SK-N-SH treated with all-trans-retinoic acid at 6 μM for 48 hours (cell line): ENCODE measurements at regions not wholly inside any gene's neighbourhood (a gene's known extent, or its start where the extent isn't known, plus 50 kb on each side); places are given as distances from the start of the nearest gene placed in this dataset.

Experiments
- ATAC-seq: fragments of 200-7000 bp; cut with Tn5 transposase; 3 replicates; pipeline ENCODE4 v1.9.1; 2020; ENCODE audit warnings: mild to moderate bottlenecking, moderate library complexity
- BACH2 ChIP-seq: fragments of 250-450 bp; sonication (Bioruptor Pico); IDR thresholded peaks from 2 replicates; pipeline ENCODE4 v1.9.0; 2021; ENCODE audit warnings: mild to moderate bottlenecking, borderline replicate concordance
- CSDC2 ChIP-seq: fragments of 250-450 bp; sonication (Bioruptor Pico); IDR thresholded peaks from 2 replicates; pipeline ENCODE4 v1.5.0; 2020; ENCODE audit warnings: mild to moderate bottlenecking, moderate library complexity
- GLIS3 ChIP-seq: fragments of 250-450 bp; sonication (Bioruptor Pico); IDR thresholded peaks from 2 replicates; pipeline ENCODE4 v1.5.0; 2020; ENCODE audit warnings: mild to moderate bottlenecking, moderate library complexity
- ISL1 ChIP-seq: fragments of 250-450 bp; sonication (Bioruptor Pico); IDR thresholded peaks from 2 replicates; pipeline ENCODE4 v2.1.2; 2022; ENCODE audit warnings: mild to moderate bottlenecking, moderate library complexity
- OSR1 ChIP-seq: fragments of 250-450 bp; sonication (Bioruptor Pico); IDR thresholded peaks from 2 replicates; pipeline ENCODE4 v1.8.0; 2022; ENCODE audit warnings: moderate library complexity, mild to moderate bottlenecking, inconsistent platforms
- PPARA ChIP-seq: fragments of 250-450 bp; sonication (Bioruptor Pico); IDR thresholded peaks from 2 replicates; pipeline ENCODE4 v1.5.0; 2020; ENCODE audit warnings: mild to moderate bottlenecking, borderline replicate concordance
- RARB ChIP-seq: fragments of 250-450 bp; sonication (Bioruptor Pico); IDR thresholded peaks from 2 replicates; pipeline ENCODE4 v1.8.0; 2021; ENCODE audit warnings: mild to moderate bottlenecking, moderate library complexity
- TCF4 ChIP-seq: fragments of 250-450 bp; sonication (Bioruptor Pico); IDR thresholded peaks from 2 replicates; pipeline ENCODE4 v1.8.0; 2021; ENCODE audit warnings: mild to moderate bottlenecking, moderate library complexity, borderline replicate concordance
- TOX ChIP-seq: fragments of 250-450 bp; sonication (Bioruptor Pico); IDR thresholded peaks from 2 replicates; pipeline ENCODE4 v1.8.0; 2021; ENCODE audit warnings: mild to moderate bottlenecking, moderate library complexity, borderline replicate concordance
- ZFP3 ChIP-seq: fragments of 250-450 bp; sonication (Bioruptor Pico); IDR thresholded peaks from 2 replicates; pipeline ENCODE4 v1.5.0; 2020; ENCODE audit warnings: mild to moderate bottlenecking, moderate library complexity
- ZFP30 ChIP-seq: fragments of 450-650 bp; formaldehyde crosslinking; IDR thresholded peaks from 2 replicates; pipeline ENCODE4 v1.5.0; 2022; ENCODE audit warnings: mild to moderate bottlenecking, moderate library complexity
- ZNF565 ChIP-seq: fragments of 450-650 bp; formaldehyde crosslinking; conservative IDR thresholded peaks from 2 replicates; pipeline ENCODE4 v1.5.0; 2020; ENCODE audit warnings: low read depth, mild to moderate bottlenecking, moderate library complexity
- ZNF70 ChIP-seq: fragments of 450-650 bp; formaldehyde crosslinking; IDR thresholded peaks from 2 replicates; pipeline ENCODE4 v1.5.0; 2020; ENCODE audit warnings: mild to moderate bottlenecking, moderate library complexity
- ZNF8 ChIP-seq: fragments of 450-650 bp; formaldehyde crosslinking; IDR thresholded peaks from 2 replicates; pipeline ENCODE4 v1.5.0; 2020; ENCODE audit warnings: mild to moderate bottlenecking, moderate library complexity
- TF ChIP-seq, protein P1 (sequence below): fragments of 250-450 bp; sonication (Bioruptor Pico); IDR thresholded peaks from 2 replicates; pipeline ENCODE4 v1.5.1; 2021; ENCODE audit warnings: mild to moderate bottlenecking, moderate library complexity
- TF ChIP-seq, protein P2 (sequence below): fragments of 250-450 bp; sonication (Bioruptor Pico); IDR thresholded peaks from 2 replicates; pipeline ENCODE4 v1.8.0; 2020; ENCODE audit warnings: mild to moderate bottlenecking, moderate library complexity, borderline replicate concordance
- TF ChIP-seq, protein P3 (sequence below): fragments of 250-450 bp; sonication (Bioruptor Pico); IDR thresholded peaks from 2 replicates; pipeline ENCODE4 v1.5.0; 2020; ENCODE audit warnings: mild to moderate bottlenecking, moderate library complexity
- TF ChIP-seq, protein P4 (sequence below): fragments of 250-450 bp; sonication (Bioruptor Pico); IDR thresholded peaks from 2 replicates; pipeline ENCODE4 v1.5.1; 2020; ENCODE audit warnings: low read depth, mild to moderate bottlenecking, moderate library complexity
- TF ChIP-seq, protein P5 (sequence below): fragments of 250-450 bp; sonication (Bioruptor Pico); IDR thresholded peaks from 2 replicates; pipeline ENCODE4 v1.8.0; 2021; ENCODE audit warnings: low read depth, mild to moderate bottlenecking, moderate library complexity, borderline replicate concordance

DNA sequence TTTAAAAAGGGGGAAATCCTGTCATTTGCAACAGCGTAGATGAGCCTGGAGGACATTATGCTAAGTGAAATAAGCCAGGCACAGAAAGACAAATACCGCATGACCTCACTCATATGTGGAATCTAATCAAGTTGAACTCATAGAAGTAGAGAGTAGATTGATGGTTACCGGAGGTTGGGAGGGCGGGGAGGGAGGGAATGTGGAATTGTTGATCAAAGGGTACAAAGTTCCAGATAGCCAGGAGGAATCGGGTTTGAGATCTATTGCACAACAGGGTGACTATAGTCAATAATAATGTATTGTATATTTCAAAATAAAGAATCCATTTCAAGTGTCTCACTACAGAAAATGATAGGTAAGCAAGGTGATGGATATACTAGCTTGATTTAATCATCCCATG lies 393.2 kb downstream of the BCOR start (continued):
- TF ChIP-seq, protein P1, sequence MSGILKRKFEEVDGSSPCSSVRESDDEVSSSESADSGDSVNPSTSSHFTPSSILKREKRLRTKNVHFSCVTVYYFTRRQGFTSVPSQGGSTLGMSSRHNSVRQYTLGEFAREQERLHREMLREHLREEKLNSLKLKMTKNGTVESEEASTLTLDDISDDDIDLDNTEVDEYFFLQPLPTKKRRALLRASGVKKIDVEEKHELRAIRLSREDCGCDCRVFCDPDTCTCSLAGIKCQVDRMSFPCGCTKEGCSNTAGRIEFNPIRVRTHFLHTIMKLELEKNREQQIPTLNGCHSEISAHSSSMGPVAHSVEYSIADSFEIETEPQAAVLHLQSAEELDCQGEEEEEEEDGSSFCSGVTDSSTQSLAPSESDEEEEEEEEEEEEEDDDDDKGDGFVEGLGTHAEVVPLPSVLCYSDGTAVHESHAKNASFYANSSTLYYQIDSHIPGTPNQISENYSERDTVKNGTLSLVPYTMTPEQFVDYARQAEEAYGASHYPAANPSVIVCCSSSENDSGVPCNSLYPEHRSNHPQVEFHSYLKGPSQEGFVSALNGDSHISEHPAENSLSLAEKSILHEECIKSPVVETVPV (CRISPR knock-in tag) = no peak
- no peak for TF ChIP-seq ZNF70 (CRISPR knock-in tag)
- TF ChIP-seq ZFP3 (CRISPR knock-in tag) = no peak
- TF ChIP-seq CSDC2 (CRISPR knock-in tag) = no peak

DNA sequence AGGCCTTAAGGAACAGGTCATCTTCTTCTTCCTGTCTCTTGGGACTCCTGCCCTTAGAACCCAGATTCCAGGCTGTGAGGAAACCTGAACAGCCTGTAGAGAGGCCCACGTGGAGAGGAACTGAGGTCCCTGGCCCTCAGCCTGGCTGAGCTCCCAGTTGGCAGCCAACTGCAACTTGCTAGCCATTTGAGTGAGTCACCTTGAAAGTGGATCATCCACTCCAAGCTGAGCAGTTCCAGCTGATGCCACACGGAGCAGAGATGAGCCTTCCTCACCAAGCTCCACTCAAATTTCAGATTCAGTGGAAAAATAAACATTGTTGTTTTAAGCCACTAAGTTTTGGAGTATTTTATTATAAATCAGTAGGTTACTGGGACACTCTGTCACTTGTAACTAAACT lies 392.5 kb downstream of the BCOR start:
- ATAC-seq = peak; percentile 100

DNA sequence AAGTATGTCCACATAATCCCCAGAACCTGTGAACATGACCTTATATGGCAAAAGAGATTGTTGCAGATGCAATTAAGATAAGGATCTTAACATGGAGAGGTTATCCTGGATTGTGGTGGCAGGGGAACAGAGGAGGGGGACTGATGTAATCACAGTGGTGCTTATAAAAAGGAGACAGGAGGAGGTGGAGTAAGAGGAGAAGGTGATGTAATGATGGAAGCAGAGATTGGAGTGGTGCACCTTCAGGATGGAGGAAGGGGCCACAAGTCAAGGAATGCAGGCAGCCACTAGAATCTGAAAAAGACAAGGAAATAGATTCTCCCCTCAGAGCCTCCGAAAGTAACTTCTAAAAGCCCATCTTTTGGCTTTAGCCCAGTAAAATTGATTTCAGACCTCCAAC lies 388.4 kb downstream of the BCOR start:
- ATAC-seq = no peak
- TF ChIP-seq CSDC2 (CRISPR knock-in tag) = no peak
- TF ChIP-seq, protein P2, sequence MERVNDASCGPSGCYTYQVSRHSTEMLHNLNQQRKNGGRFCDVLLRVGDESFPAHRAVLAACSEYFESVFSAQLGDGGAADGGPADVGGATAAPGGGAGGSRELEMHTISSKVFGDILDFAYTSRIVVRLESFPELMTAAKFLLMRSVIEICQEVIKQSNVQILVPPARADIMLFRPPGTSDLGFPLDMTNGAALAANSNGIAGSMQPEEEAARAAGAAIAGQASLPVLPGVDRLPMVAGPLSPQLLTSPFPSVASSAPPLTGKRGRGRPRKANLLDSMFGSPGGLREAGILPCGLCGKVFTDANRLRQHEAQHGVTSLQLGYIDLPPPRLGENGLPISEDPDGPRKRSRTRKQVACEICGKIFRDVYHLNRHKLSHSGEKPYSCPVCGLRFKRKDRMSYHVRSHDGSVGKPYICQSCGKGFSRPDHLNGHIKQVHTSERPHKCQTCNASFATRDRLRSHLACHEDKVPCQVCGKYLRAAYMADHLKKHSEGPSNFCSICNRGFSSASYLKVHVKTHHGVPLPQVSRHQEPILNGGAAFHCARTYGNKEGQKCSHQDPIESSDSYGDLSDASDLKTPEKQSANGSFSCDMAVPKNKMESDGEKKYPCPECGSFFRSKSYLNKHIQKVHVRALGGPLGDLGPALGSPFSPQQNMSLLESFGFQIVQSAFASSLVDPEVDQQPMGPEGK (CRISPR knock-in tag) = no peak
- TF ChIP-seq, protein P3, sequence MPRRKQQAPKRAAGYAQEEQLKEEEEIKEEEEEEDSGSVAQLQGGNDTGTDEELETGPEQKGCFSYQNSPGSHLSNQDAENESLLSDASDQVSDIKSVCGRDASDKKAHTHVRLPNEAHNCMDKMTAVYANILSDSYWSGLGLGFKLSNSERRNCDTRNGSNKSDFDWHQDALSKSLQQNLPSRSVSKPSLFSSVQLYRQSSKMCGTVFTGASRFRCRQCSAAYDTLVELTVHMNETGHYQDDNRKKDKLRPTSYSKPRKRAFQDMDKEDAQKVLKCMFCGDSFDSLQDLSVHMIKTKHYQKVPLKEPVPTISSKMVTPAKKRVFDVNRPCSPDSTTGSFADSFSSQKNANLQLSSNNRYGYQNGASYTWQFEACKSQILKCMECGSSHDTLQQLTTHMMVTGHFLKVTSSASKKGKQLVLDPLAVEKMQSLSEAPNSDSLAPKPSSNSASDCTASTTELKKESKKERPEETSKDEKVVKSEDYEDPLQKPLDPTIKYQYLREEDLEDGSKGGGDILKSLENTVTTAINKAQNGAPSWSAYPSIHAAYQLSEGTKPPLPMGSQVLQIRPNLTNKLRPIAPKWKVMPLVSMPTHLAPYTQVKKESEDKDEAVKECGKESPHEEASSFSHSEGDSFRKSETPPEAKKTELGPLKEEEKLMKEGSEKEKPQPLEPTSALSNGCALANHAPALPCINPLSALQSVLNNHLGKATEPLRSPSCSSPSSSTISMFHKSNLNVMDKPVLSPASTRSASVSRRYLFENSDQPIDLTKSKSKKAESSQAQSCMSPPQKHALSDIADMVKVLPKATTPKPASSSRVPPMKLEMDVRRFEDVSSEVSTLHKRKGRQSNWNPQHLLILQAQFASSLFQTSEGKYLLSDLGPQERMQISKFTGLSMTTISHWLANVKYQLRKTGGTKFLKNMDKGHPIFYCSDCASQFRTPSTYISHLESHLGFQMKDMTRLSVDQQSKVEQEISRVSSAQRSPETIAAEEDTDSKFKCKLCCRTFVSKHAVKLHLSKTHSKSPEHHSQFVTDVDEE = no peak
- TF ChIP-seq, protein P4, sequence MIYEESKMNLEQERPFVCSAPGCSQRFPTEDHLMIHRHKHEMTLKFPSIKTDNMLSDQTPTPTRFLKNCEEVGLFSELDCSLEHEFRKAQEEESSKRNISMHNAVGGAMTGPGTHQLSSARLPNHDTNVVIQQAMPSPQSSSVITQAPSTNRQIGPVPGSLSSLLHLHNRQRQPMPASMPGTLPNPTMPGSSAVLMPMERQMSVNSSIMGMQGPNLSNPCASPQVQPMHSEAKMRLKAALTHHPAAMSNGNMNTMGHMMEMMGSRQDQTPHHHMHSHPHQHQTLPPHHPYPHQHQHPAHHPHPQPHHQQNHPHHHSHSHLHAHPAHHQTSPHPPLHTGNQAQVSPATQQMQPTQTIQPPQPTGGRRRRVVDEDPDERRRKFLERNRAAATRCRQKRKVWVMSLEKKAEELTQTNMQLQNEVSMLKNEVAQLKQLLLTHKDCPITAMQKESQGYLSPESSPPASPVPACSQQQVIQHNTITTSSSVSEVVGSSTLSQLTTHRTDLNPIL (CRISPR knock-in tag) = no peak
- TF ChIP-seq ZNF565 = no peak
- TF ChIP-seq ZNF70 (CRISPR knock-in tag) = no peak
- no peak for TF ChIP-seq ISL1 (CRISPR knock-in tag)
- no peak for TF ChIP-seq BACH2
- no peak for TF ChIP-seq ZFP3 (CRISPR knock-in tag)
- TF ChIP-seq PPARA = no peak
- no peak for TF ChIP-seq ZNF8 (CRISPR knock-in tag)
- TF ChIP-seq, protein P5, sequence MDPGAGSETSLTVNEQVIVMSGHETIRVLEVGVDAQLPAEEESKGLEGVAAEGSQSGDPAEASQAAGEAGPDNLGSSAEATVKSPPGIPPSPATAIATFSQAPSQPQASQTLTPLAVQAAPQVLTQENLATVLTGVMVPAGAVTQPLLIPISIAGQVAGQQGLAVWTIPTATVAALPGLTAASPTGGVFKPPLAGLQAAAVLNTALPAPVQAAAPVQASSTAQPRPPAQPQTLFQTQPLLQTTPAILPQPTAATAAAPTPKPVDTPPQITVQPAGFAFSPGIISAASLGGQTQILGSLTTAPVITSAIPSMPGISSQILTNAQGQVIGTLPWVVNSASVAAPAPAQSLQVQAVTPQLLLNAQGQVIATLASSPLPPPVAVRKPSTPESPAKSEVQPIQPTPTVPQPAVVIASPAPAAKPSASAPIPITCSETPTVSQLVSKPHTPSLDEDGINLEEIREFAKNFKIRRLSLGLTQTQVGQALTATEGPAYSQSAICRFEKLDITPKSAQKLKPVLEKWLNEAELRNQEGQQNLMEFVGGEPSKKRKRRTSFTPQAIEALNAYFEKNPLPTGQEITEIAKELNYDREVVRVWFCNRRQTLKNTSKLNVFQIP = no peak
- no peak for TF ChIP-seq ZFP30 (CRISPR knock-in tag)

More for the DNA sequence above, 392.5 kb downstream of the BCOR start:
- no peak for TF ChIP-seq ZNF565
- TF ChIP-seq ZFP30 (CRISPR knock-in tag) = no peak
- no peak for TF ChIP-seq OSR1 (CRISPR knock-in tag)
- TF ChIP-seq RARB (CRISPR knock-in tag) = no peak
- TF ChIP-seq GLIS3 (CRISPR knock-in tag) = no peak
- TF ChIP-seq, protein P3 = no peak
- TF ChIP-seq TCF4 (CRISPR knock-in tag) = no peak
- no peak for TF ChIP-seq ZNF70 (CRISPR knock-in tag)
- TF ChIP-seq ISL1 (CRISPR knock-in tag) = no peak
- TF ChIP-seq ZFP3 (CRISPR knock-in tag) = no peak
- no peak for TF ChIP-seq CSDC2 (CRISPR knock-in tag)
- TF ChIP-seq, protein P1 (CRISPR knock-in tag) = no peak
- TF ChIP-seq, protein P2 (CRISPR knock-in tag) = no peak
- TF ChIP-seq TOX (CRISPR knock-in tag) = no peak
- no peak for TF ChIP-seq ZNF8 (CRISPR knock-in tag)
